ENCODE measurements at regions not wholly inside any gene's neighbourhood (a gene's known extent, or its start where the extent isn't known, plus 50 kb on each side); places are given as distances from the start of the nearest gene placed in this dataset.

- H3K27me3 Mint-ChIP-seq, result no peaks in the 10 kb centered on the region
Observed at GRCh38 chr13:62960723-62961122, 1545.1 kb upstream of the PCDH20 start.

GRCh38 chr13:62933809-62934208 is 1518.2 kb upstream of the PCDH20 start:
- Mint-ChIP-seq H3K36me3 (ENCODE audit: insufficient read depth) (no peaks in the 10 kb centered on the region), H3K9me3 (peaks cover 3 to 26% of the 10 kb centered on the region in 2 donors), H3K4me1 (ENCODE audit: low read depth in 2 of 2) (no peaks in the 10 kb centered on the region), H3K4me3 (no peak overlapping the region), H3K27ac (no peak overlapping the region), H3K27me3 (no peaks in the 10 kb centered on the region)
- ATAC-seq (replicated peaks) (no peak), DNase-seq (no peak)

More at GRCh38 chr13:62960723-62961122, 1545.1 kb upstream of the PCDH20 start:
- no peak overlapping the region for H3K27ac Mint-ChIP-seq
- H3K36me3 Mint-ChIP-seq (ENCODE audit: insufficient read depth), result no peaks in the 10 kb centered on the region
- no peak overlapping the region for H3K4me3 Mint-ChIP-seq
- DNase-seq (no peak), ATAC-seq (replicated peaks) (no peak)
- H3K4me1 Mint-ChIP-seq (ENCODE audit: low read depth in 2 of 2), result no peaks in the 10 kb centered on the region
- peaks cover 5 to 35% of the 10 kb centered on the region in 2 donors for H3K9me3 Mint-ChIP-seq

- H3K4me3 Mint-ChIP-seq, result no peak overlapping the region
- no peak overlapping the region for H3K27ac Mint-ChIP-seq
- no peaks in the 10 kb centered on the region for H3K27me3 Mint-ChIP-seq
- H3K9me3 Mint-ChIP-seq, result peaks cover 2 to 20% of the 10 kb centered on the region in 2 donors
- no peak for DNase-seq
- H3K36me3 Mint-ChIP-seq (ENCODE audit: insufficient read depth), result no peaks in the 10 kb centered on the region
- no peak for ATAC-seq (replicated peaks)
- H3K4me1 Mint-ChIP-seq (ENCODE audit: low read depth in 2 of 2), result no peaks in the 10 kb centered on the region
Observed at GRCh38 chr13:62932256-62932883, 1516.7 kb upstream of the PCDH20 start.

DNA sequence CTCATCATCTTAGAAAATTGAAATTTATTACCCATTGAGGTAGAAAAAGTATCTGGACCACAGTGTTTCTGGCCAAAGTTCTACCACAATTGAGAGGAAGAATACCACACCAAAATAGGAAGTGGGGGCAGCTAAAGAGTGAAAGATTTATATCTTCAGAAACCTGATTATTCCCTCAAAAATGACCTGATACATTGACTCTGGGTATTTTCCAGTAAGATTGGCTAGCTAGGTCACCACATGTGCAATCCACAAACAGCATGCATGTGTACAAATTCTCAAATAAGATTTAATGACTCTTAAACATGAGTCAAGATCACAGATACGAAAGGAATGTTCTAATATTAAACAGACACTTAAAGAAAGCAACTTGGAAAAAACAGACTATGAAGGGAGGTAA is 1516.2 kb upstream of the PCDH20 start:
- DNase-seq, result no peak
- Mint-ChIP-seq H3K4me3 (no peak overlapping the region), H3K9me3 (peaks cover 2 to 20% of the 10 kb centered on the region in 2 donors), H3K27ac (no peak overlapping the region), H3K27me3 (no peaks in the 10 kb centered on the region), H3K36me3 (ENCODE audit: insufficient read depth) (no peaks in the 10 kb centered on the region), H3K4me1 (ENCODE audit: low read depth in 2 of 2) (no peaks in the 10 kb centered on the region)
- ATAC-seq (replicated peaks), result no peak

DNA sequence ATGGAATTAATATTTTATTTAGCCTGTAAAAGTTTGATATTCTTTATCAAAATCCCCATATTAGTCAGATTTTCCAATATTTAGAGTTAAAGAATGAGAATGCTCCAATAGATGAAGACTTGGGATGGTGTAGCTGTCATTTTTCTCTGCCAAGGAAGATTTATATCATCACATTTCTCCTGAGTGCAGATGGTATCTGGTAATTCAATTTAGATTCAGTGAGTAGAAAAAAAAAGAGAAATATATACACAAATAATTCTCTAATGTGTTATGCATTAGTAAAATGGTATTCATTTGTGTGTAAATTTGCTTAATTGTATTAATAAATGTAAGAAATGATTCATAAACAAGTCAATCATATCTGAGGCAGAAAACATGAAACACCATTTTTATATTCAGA is 1508.7 kb upstream of the PCDH20 start:
- ATAC-seq (replicated peaks), result no peak
- peaks cover 2% of the 10 kb centered on the region in 2 donors for H3K9me3 Mint-ChIP-seq
- no peaks in the 10 kb centered on the region for H3K27me3 Mint-ChIP-seq
- H3K4me1 Mint-ChIP-seq (ENCODE audit: low read depth in 2 of 2), result no peaks in the 10 kb centered on the region
- H3K36me3 Mint-ChIP-seq (ENCODE audit: insufficient read depth), result no peaks in the 10 kb centered on the region
- DNase-seq, result no peak
- H3K27ac Mint-ChIP-seq, result no peak overlapping the region
- no peak overlapping the region for H3K4me3 Mint-ChIP-seq

GRCh38 chr13:62920159-62920558 is 1504.5 kb upstream of the PCDH20 start:
- Mint-ChIP-seq H3K27me3 (no peaks in the 10 kb centered on the region), H3K9me3 (no peaks in the 10 kb centered on the region), H3K4me1 (ENCODE audit: low read depth in 2 of 2) (no peaks in the 10 kb centered on the region), H3K27ac (no peak overlapping the region), H3K4me3 (no peak overlapping the region), H3K36me3 (ENCODE audit: insufficient read depth) (no peaks in the 10 kb centered on the region)
- DNase-seq, result no peak
- no peak for ATAC-seq (replicated peaks)

DNA sequence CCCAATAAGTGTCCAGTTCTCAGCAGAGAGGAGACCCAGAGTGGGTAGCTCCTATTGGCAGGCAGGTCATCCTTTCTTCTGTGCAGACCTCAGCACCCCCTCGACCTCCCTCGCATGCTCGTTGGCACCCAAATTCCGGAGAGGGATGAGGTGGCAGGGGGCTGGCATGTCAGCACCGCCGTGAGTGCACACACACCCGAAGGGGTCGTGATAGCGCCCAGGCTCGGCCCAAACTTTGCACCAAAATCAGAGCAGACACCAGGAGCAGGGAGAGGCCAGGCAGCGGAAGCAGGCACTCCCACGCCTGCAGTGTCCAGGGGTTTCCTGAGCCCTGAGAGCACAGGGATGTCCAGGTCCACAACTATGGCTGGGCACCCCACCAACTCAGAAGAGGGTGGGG is 1503.8 kb upstream of the PCDH20 start:
- ATAC-seq (replicated peaks), result no peak
- H3K27me3 Mint-ChIP-seq, result no peaks in the 10 kb centered on the region

GRCh38 chr13:62910541-62911060 is 1495.0 kb upstream of the PCDH20 start:
- ATAC-seq (replicated peaks) (no peak), DNase-seq (no peak)
- Mint-ChIP-seq H3K9me3 (peaks cover 7 to 12% of the 10 kb centered on the region in 2 donors), H3K4me3 (no peak overlapping the region), H3K27me3 (no peaks in the 10 kb centered on the region), H3K4me1 (ENCODE audit: low read depth in 2 of 2) (no peaks in the 10 kb centered on the region), H3K36me3 (ENCODE audit: insufficient read depth) (no peaks in the 10 kb centered on the region), H3K27ac (no peak overlapping the region)

More for the DNA sequence above, 1503.8 kb upstream of the PCDH20 start:
- Mint-ChIP-seq H3K4me3 (no peak overlapping the region), H3K4me1 (ENCODE audit: low read depth in 2 of 2) (no peaks in the 10 kb centered on the region), H3K27ac (no peak overlapping the region), H3K9me3 (peaks cover 3 to 5% of the 10 kb centered on the region in 2 donors), H3K36me3 (ENCODE audit: insufficient read depth) (no peaks in the 10 kb centered on the region)
- DNase-seq, result no peak

GRCh38 chr13:62908321-62908720 is 1492.7 kb upstream of the PCDH20 start:
- H3K4me1 Mint-ChIP-seq (ENCODE audit: low read depth in 2 of 2), result no peaks in the 10 kb centered on the region
- no peak overlapping the region for H3K4me3 Mint-ChIP-seq
- no peaks in the 10 kb centered on the region for H3K36me3 Mint-ChIP-seq (ENCODE audit: insufficient read depth)
- no peak overlapping the region for H3K27ac Mint-ChIP-seq
- ATAC-seq (replicated peaks) (no peak), DNase-seq (no peak)
- H3K27me3 Mint-ChIP-seq, result no peaks in the 10 kb centered on the region
- peaks cover 0 to 7% of the 10 kb centered on the region in 2 donors for H3K9me3 Mint-ChIP-seq

DNA sequence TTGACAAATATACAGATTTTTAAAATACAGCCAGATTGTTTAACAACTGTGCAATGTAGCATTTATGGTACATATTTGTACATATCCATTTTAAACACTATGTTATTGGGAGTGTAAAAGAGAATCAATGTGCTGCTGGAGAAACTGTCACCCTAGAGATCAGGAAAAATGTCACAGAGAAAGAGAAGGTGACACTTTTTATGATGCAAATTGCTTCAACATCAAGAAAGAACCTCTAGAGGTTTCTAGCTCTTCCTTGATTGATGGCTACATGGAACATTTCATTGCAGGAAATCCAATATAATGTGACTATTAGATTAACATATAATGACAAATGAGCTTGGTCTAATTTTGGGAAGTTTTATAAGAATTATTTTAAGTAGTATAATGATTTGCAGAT is 1491.2 kb upstream of the PCDH20 start:
- Mint-ChIP-seq H3K27ac (no peak overlapping the region), H3K9me3 (peaks cover 0 to 7% of the 10 kb centered on the region in 2 donors), H3K4me3 (no peak overlapping the region), H3K4me1 (ENCODE audit: low read depth in 2 of 2) (no peaks in the 10 kb centered on the region), H3K27me3 (no peaks in the 10 kb centered on the region), H3K36me3 (ENCODE audit: insufficient read depth) (no peaks in the 10 kb centered on the region)
- no peak for ATAC-seq (replicated peaks)
- no peak for DNase-seq

DNA sequence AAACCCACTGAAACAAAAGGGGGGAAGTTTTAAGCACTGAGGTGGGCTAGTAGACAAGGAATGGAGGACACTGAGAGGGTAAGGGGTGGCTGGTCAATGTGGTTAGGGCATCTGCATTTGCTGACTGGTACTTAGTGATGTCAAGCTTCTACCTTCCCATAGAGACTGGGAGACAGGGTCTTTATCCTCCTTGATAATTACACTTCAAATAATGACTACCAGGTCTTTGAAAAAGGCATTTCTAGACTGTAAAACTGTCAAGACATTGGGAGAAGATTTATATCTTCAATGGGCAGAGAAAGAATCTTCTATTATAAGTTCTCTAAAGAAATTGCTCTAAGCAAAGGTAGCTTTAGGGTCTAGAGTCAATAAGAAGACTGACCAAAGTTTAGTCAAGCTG is 1490.8 kb upstream of the PCDH20 start:
- Mint-ChIP-seq H3K9me3 (peaks cover 0 to 7% of the 10 kb centered on the region in 2 donors), H3K36me3 (ENCODE audit: insufficient read depth) (no peaks in the 10 kb centered on the region), H3K4me1 (ENCODE audit: low read depth in 2 of 2) (no peaks in the 10 kb centered on the region), H3K4me3 (no peak overlapping the region), H3K27me3 (no peaks in the 10 kb centered on the region), H3K27ac (no peak overlapping the region)
- ATAC-seq (replicated peaks) (no peak), DNase-seq (no peak)

DNA sequence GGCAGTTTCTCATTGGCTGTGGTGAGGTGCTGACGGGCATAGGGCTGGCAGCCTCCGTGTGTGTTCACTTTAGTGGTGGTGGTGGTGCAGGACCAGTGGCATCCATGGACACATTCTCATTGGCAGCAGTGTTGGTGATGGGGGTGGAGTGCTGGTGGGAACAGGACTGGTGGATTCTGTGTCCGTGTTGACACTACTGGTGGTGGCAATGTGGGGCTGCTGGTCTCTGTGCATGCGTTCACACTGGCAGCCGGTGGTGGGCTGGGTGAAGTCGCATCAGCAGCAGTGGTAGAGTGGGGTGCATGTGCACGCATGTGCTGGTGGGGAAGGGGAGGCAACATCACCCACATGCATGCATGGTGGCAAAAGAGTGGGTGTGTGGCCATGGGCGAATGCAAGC is 1471.4 kb upstream of the PCDH20 start:
- no peaks in the 10 kb centered on the region for H3K4me1 Mint-ChIP-seq (ENCODE audit: low read depth in 2 of 2)
- no peak for DNase-seq
- no peaks in the 10 kb centered on the region for H3K36me3 Mint-ChIP-seq (ENCODE audit: insufficient read depth)
- H3K9me3 Mint-ChIP-seq, result peaks cover 10 to 27% of the 10 kb centered on the region in 2 donors
- H3K4me3 Mint-ChIP-seq, result no peak overlapping the region
- H3K27me3 Mint-ChIP-seq, result no peaks in the 10 kb centered on the region
- ATAC-seq (replicated peaks), result no peak
- no peak overlapping the region for H3K27ac Mint-ChIP-seq

GRCh38 chr13:62879071-62879470 is 1463.4 kb upstream of the PCDH20 start:
- Mint-ChIP-seq H3K27ac (no peak overlapping the region), H3K9me3 (peaks cover 13 to 17% of the 10 kb centered on the region in 2 donors), H3K27me3 (no peaks in the 10 kb centered on the region), H3K4me3 (no peak overlapping the region), H3K4me1 (ENCODE audit: low read depth in 2 of 2) (no peaks in the 10 kb centered on the region), H3K36me3 (ENCODE audit: insufficient read depth) (no peaks in the 10 kb centered on the region)
- DNase-seq (no peak), ATAC-seq (replicated peaks) (no peak)

- no peak overlapping the region for H3K4me3 Mint-ChIP-seq
- H3K4me1 Mint-ChIP-seq (ENCODE audit: low read depth in 2 of 2), result no peaks in the 10 kb centered on the region
- peaks cover 8 to 13% of the 10 kb centered on the region in 2 donors for H3K9me3 Mint-ChIP-seq
- DNase-seq (no peak), ATAC-seq (replicated peaks) (no peak)
- H3K27ac Mint-ChIP-seq, result no peak overlapping the region
- H3K36me3 Mint-ChIP-seq (ENCODE audit: insufficient read depth), result no peaks in the 10 kb centered on the region
- H3K27me3 Mint-ChIP-seq, result no peaks in the 10 kb centered on the region
Observed at GRCh38 chr13:62875118-62875640, 1459.5 kb upstream of the PCDH20 start.
